ENCODE measurements at regions not wholly inside any gene's neighbourhood (a gene's known extent, or its start where the extent isn't known, plus 50 kb on each side); places are given as distances from the start of the nearest gene placed in this dataset.

- H3K27ac ChIP-seq (ENCODE audit: control insufficient read depth, insufficient read depth, low read length), result no peak overlapping the region
- no peaks in the 10 kb centered on the region for H3K79me2 ChIP-seq (ENCODE audit: control insufficient read depth, insufficient read depth, low read length)
- no peak overlapping the region for H3K9ac ChIP-seq (ENCODE audit: control insufficient read depth, extremely low read depth, insufficient read depth, low read length)
- H4K20me1 ChIP-seq (ENCODE audit: control insufficient read depth, extremely low read depth, insufficient read depth, low read length), result no peaks in the 10 kb centered on the region
- DNase-seq (ENCODE audit: low read depth, low spot score) (no peak), FAIRE-seq (no peak)
- dilution Hi-C loops (cut with MboI; ENCODE audit: extremely low pct_ligation_motif_present, low sequenced_read_pairs), result no loop called here
- no peaks in the 10 kb centered on the region for H3K9me3 ChIP-seq (ENCODE audit: control insufficient read depth, low read depth, low read length)
- H2AFZ ChIP-seq (ENCODE audit: control insufficient read depth, low read length), result no peak overlapping the region
- TF ChIP-seq, protein P1, sequence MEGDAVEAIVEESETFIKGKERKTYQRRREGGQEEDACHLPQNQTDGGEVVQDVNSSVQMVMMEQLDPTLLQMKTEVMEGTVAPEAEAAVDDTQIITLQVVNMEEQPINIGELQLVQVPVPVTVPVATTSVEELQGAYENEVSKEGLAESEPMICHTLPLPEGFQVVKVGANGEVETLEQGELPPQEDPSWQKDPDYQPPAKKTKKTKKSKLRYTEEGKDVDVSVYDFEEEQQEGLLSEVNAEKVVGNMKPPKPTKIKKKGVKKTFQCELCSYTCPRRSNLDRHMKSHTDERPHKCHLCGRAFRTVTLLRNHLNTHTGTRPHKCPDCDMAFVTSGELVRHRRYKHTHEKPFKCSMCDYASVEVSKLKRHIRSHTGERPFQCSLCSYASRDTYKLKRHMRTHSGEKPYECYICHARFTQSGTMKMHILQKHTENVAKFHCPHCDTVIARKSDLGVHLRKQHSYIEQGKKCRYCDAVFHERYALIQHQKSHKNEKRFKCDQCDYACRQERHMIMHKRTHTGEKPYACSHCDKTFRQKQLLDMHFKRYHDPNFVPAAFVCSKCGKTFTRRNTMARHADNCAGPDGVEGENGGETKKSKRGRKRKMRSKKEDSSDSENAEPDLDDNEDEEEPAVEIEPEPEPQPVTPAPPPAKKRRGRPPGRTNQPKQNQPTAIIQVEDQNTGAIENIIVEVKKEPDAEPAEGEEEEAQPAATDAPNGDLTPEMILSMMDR (optimal IDR thresholded peaks at IDR 0.05 in 1 of 3, IDR thresholded peaks at IDR 0.05 in 1 of 3, conservative IDR thresholded peaks at IDR 0.05 in 1 of 3; ENCODE audit: extremely low read depth in 1 of 3, insufficient read depth in 2 of 3, low read length in 3 of 3), result no peak
- no peak for TF ChIP-seq EZH2 (IDR thresholded peaks at IDR 0.05; ENCODE audit: low read length)
- H3K4me3 ChIP-seq (ENCODE audit: control insufficient read depth in 2 of 3, extremely low read depth in 1 of 3, insufficient read depth in 2 of 3, low read depth in 1 of 3, low read length in 3 of 3), result no peak overlapping the region
- H3K9me1 ChIP-seq (ENCODE audit: control insufficient read depth, extremely low read depth, insufficient read depth, low read length), result no peaks in the 10 kb centered on the region
- no peaks in the 10 kb centered on the region for H3K27me3 ChIP-seq (ENCODE audit: control insufficient read depth, extremely low read depth, insufficient read depth, low read length)
- no peaks in the 10 kb centered on the region for H3K4me1 ChIP-seq (ENCODE audit: control insufficient read depth, extremely low read depth, insufficient read depth, low read length)
- no peak overlapping the region for H3K4me2 ChIP-seq (ENCODE audit: control insufficient read depth, extremely low read depth, insufficient read depth, low read depth, low read length)
- H3K36me3 ChIP-seq (ENCODE audit: control insufficient read depth in 2 of 2, extremely low read depth in 1 of 2, insufficient read depth in 2 of 2, low read length in 2 of 2), result no peaks in the 10 kb centered on the region
These were observed 1113.7 kb upstream of the WWC1 start for GRCh38 chr5:167177736-167178135.

DNA sequence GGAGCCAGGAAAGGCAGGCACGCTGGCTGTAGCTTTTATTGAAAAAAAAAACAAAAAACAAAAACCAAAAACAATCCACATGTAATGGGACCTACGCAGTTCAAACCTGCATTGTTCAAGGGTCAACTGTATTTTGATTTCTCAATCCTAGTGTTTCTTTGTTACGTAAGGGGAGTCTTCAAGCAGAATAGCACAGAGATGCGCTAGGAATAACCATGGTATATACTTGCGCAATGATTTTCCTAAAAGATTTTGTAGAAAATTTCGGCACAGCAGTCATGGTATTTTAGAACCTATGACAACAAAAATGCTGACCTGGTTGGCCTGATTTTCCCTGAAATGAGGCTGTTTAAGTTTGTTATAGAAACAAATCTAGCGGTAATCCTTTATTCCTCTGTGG is 1110.5 kb upstream of the WWC1 start:
- Histone ChIP-seq H3K9me3 (ENCODE audit: control insufficient read depth, low read depth, low read length) (no peaks in the 10 kb centered on the region), H3K27ac (ENCODE audit: control insufficient read depth, insufficient read depth, low read length) (no peak overlapping the region), H3K27me3 (ENCODE audit: control insufficient read depth, extremely low read depth, insufficient read depth, low read length) (no peaks in the 10 kb centered on the region), H3K9me1 (ENCODE audit: control insufficient read depth, extremely low read depth, insufficient read depth, low read length) (no peaks in the 10 kb centered on the region), H3K4me3 (ENCODE audit: control insufficient read depth in 2 of 3, extremely low read depth in 1 of 3, insufficient read depth in 2 of 3, low read depth in 1 of 3, low read length in 3 of 3) (no peak overlapping the region), H3K9ac (ENCODE audit: control insufficient read depth, extremely low read depth, insufficient read depth, low read length) (no peak overlapping the region), H3K4me1 (ENCODE audit: control insufficient read depth, extremely low read depth, insufficient read depth, low read length) (no peaks in the 10 kb centered on the region), H4K20me1 (ENCODE audit: control insufficient read depth, extremely low read depth, insufficient read depth, low read length) (no peaks in the 10 kb centered on the region), H3K4me2 (ENCODE audit: control insufficient read depth, extremely low read depth, insufficient read depth, low read depth, low read length) (no peak overlapping the region), H3K36me3 (ENCODE audit: control insufficient read depth in 2 of 2, extremely low read depth in 1 of 2, insufficient read depth in 2 of 2, low read length in 2 of 2) (no peaks in the 10 kb centered on the region), H3K79me2 (ENCODE audit: control insufficient read depth, insufficient read depth, low read length) (no peaks in the 10 kb centered on the region), H2AFZ (ENCODE audit: control insufficient read depth, low read length) (no peak overlapping the region)
- TF ChIP-seq, protein P1 (optimal IDR thresholded peaks at IDR 0.05 in 1 of 3, IDR thresholded peaks at IDR 0.05 in 1 of 3, conservative IDR thresholded peaks at IDR 0.05 in 1 of 3; ENCODE audit: extremely low read depth in 1 of 3, insufficient read depth in 2 of 3, low read length in 3 of 3), result no peak
- TF ChIP-seq EZH2 (IDR thresholded peaks at IDR 0.05; ENCODE audit: low read length), result no peak
- no peak for FAIRE-seq
- dilution Hi-C loops (cut with MboI; ENCODE audit: extremely low pct_ligation_motif_present, low sequenced_read_pairs), result no loop called here
- DNase-seq (ENCODE audit: low read depth, low spot score), result no peak

All from keratinocyte (primary cell).